GM21447 (cell line): ENCODE measurements at regions not wholly inside any gene's neighbourhood (a gene's known extent, or its start where the extent isn't known, plus 50 kb on each side); places are given as distances from the start of the nearest gene placed in this dataset.

Source experiments
- ATAC-seq: cut with Tn5 transposase; IDR thresholded peaks from one replicate; pipeline ENCODE4 v1.9.1; 2021; ENCODE audit not compliant: unreplicated experiment

DNA sequence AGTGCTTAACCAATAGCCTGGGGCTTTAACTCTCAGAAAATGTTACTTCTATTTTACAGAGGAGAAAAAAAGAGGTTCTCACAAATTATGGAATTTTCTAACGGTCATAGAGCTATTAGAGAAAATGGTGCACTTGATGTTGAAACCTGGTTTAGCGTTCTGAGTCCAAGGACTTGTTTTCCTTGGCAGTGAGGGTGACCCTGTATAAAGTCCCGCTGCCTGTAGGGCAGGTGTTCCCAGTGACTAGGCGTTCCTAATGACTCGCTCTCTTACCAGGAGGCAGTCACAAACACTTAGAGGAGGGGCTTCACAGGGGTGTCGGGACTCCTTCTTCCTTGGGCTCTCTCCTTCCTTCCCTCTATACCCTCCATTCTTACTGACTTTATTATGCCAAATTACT lies 175.8 kb downstream of the ACTR3 start:
- no peak for ATAC-seq

DNA sequence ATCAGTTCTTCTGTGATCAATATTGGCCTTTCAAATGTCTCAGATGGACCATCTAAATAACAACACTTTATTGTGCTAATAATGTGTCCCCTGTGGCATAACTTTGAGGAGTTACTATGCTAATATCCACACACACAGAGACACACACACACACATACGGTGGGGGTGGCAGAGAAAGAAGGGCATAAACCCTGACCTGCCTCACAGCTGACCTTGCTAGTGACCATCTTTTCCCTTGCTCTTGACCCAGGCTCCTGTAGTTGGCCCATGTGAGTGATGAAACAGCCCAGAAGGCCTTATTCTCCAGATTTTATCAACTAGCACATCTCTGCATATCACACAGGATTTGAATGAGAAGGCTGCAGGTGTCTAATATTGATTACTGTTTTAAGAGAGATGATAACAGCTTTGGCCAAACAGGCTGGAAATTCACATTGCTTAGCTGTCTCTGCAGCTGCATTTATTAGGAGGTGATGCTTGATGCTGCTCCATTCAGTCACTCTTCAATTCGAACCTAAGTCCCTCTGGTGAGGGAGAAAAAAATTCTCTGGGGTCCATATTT lies 176.4 kb downstream of the ACTR3 start:
- ATAC-seq = no peak

- ATAC-seq = no peak
These were observed 178.5 kb downstream of the ACTR3 start for GRCh38 chr2:114068438-114068837.

- no peak for ATAC-seq
These were observed 187.1 kb downstream of the ACTR3 start for GRCh38 chr2:114076961-114077360.

DNA sequence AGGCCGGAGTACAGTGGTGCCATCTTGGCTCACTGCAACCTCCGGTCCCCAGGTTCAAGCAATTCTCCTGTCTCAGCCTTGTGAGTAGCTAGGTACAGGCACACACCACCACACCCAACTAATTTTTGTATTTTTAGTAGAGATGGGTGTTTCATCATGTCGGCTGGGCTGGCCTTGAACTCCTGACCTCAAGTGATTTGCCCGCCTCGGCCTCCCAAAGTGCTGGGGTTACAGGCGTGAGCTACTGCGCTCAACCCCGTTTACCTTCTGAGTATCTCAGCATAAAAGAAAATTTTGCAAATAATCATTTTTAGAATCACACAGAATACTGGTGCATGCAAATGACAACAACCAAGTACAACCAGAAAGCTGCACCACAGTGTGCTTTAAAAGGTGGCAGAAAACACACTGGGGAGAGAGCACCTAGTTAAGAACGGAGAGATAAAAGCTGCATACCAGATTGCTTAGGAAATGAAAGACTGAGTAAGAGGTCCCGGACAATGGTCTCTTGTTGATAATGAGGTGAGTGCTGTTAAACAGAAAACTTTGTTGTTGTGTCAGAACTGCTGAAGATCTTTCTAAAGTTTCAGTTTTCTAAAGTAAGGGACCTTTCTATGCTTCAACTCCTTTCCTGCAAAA lies 189.6 kb downstream of the ACTR3 start:
- no peak for ATAC-seq

DNA sequence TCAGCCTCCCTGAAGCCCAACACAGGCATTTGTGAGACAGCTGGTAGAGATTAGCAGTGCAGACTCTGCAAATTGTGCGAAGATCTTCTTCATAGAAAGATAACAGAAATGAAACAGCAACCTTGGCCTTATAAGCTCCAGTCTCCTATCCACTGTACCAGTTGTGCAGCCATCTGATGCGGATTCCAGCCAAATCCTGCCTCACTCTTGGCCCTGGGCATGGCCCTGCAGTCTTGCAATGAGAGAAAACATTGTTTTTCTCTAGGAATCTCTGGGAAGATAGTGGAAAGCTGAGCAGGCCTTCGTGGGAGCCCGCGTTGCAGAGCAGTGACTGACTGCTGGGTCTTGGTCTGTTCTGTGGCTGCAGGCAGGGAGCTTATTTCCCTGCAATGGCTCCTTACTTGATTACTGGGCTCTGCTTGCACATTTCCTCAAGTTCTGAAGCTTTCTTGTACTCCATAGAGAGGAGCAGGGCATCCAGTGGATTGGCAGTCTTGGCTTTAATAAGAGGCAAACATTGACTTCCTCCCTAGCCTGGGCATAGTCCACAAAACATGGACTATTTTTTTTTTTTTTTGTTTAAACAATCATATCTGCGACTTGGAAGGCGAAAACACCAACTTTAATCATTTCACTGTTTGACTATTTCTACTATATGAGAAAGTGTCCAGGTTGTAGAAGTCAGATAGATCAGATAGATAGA lies 193.0 kb downstream of the ACTR3 start:
- ATAC-seq = no peak

DNA sequence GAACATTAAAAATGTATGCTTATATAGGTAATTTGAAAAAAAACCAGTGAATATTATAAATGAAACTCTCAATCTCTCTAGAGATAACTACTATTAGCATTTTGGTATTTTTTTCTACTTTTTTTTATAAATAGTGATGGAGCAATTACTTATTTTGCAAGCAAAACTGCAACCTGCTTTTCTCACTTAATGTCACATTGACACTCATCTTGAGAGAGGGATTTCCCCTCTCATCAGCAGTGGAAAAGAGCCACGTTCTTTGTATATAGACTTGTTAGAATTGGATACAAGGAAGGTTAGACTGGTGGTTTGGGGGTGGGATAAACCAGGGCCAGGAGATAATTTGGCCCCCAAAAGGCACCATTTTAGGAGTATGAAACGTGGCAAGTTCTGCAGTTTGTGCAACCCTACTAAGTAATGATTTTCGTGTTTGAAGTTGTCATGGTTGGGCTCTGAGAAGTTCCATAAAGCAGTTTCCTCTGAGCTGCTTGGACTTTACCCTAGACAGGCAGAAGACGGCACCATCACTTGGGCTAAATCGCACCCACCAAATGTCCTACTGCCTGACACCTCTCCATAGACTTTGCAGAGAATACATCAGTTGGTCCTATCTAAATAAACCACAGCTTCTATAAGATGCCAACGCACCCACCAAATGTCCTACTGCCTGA lies 194.0 kb downstream of the ACTR3 start:
- peak; percentile 66 for ATAC-seq

DNA sequence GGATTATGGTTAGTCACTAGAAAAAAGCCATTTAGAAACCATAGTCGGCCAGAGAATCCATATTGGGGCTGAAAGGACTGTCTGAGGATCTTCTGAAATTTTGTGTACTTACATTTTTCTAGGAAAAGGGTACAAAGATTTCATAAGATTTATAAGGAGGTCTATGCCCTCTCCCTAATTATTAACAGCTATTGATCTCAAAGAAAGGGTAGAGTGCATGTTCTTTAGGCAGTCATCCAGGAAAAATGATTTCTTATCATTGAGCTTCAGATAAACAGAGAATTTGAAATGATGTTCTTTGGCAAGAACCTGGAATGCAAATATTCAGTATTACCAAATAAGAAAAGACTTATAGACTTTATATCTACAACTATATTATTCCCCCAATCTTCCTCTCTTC lies 195.3 kb downstream of the ACTR3 start:
- ATAC-seq = no peak

GRCh38 chr2:114085992-114086391 lies 196.1 kb downstream of the ACTR3 start:
- no peak for ATAC-seq

- no peak for ATAC-seq
These were observed 199.9 kb downstream of the ACTR3 start for GRCh38 chr2:114089636-114090319.

GRCh38 chr2:114091010-114091409 lies 201.1 kb downstream of the ACTR3 start:
- ATAC-seq = no peak

DNA sequence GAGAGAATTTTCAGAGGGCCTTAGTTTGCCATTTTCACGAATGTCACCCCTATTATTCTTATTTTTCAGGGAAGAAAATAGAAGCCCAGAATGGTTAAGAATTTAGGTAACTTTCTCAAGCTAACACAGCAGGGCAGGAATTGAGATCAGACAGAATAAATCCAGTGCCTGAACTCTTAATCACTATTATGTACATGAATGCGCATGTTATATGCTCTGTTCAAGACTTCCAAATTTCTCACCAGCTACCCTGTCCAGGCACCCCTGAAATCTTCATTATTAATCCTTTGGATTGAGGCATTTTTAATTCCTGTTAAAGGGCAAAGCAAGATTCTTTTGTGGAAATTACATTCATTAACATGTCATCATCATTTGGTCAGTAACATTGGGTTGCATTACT lies 218.4 kb downstream of the ACTR3 start:
- no peak for ATAC-seq

GRCh38 chr2:114108824-114109416 lies 219.0 kb downstream of the ACTR3 start:
- ATAC-seq = no peak

GRCh38 chr2:114111329-114111728 lies 221.4 kb downstream of the ACTR3 start:
- no peak for ATAC-seq

DNA sequence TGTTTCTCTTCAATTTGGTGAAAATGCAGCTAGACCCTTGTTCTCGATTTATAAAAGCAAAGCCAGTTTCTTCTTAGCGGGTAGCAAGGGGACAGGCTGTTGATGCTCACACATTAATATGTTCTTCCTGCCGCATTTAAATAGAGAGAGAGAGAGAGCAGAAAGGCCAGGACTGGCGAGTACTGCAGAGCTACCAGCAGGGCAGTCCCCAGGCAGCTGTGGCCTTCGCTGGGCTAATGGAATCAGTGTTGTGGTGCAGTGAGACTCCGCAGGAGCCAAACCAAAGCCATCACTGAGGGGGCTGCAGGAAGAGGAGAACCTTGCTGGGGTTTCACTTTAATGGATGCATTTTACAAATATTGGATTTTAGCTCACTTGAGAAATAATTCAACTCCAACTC lies 223.6 kb downstream of the ACTR3 start:
- ATAC-seq = no peak

- no peak for ATAC-seq
These were observed 228.2 kb downstream of the ACTR3 start for GRCh38 chr2:114118088-114118487.

DNA sequence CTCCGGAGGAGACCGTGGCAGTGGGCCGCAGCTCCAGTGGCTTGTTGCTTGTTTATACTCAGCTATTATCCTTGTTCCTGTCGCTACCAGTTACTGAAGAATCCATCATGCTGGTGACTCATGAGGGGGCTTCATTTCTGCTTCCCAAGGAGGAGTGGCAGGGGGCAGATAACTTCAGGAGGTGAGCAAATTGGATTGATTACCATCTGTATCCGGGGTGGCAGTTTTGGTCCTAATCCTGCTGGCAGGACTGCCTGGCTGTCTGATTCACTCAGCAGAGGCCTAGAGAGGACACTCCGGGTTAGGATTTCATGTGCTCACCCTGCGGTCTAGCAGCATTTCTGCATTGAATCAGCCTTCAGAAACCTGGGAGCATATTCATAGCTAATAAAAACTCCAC lies 230.0 kb downstream of the ACTR3 start:
- ATAC-seq = no peak

GRCh38 chr2:114122930-114123329 lies 233.0 kb downstream of the ACTR3 start:
- no peak for ATAC-seq

DNA sequence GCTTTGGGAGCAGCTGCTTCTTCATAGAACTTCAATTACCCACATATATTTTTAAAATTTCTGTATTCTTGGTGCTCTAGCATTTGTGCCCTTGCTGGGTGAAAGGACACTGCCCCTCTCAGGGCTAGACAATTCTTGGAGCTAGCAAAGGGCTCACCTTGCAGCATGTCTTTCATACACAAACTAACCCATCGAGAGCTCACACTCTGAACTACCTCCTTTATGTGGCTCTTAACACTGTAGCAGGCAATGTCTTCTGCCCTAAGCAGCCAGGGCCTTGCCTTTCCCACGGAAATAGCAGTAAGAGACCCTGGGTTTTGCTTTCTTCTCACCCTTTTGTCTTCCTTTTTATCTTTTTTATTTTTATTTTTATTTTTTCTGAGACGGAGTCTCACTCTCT lies 234.0 kb downstream of the ACTR3 start:
- no peak for ATAC-seq

DNA sequence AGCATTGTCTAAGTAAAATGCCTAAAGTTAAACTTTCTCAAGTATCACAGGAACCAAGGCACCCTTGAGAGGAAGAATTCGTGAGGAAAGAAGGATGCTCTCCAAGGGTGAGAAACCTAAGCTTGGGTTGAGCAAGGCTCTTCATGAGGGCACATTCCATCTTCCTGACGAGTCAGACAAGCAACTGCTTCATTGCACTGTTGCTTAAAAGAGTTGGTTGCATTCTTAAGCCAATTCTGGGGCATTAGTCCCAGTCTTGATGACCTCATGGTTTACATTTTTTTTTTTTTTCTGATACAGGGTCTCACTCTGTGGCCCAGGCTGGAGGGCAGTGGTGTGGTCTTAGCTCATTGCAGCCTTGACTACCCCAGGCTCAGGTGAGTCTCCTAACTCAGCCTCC lies 237.5 kb downstream of the ACTR3 start:
- ATAC-seq = no peak

- no peak for ATAC-seq
These were observed 238.4 kb downstream of the ACTR3 start for GRCh38 chr2:114128263-114128662.
